BJ (cell line): ENCODE measurements at regions not wholly inside any gene's neighbourhood (a gene's known extent, or its start where the extent isn't known, plus 50 kb on each side); places are given as distances from the start of the nearest gene placed in this dataset.

ENCODE experiments used
- CTCF ChIA-PET: fragments of 350-600 bp; formaldehyde crosslinking; extraction: SDS; loops from one replicate; lab custom pipeline; 2021; ENCODE audit warnings: antibody characterized with exemption, inconsistent platforms; lab: Yijun Ruan, JAX
- POLR2A ChIA-PET: fragments of 300-600 bp; sonication (Branson Sonifier 250); formaldehyde crosslinking; extraction: SDS; loops from one replicate; lab custom pipeline; 2021; ENCODE audit warnings: antibody characterized with exemption; lab: Charles Lee
- DNase-seq: peaks from one replicate; pipeline ENCODE4 v3.0.0-alpha.2; 2011; ENCODE audit warnings: low read depth
- H3K27me3 ChIP-seq: 2 replicates; pipeline ENCODE4 v1.6.0; 2011; ENCODE audit warnings: low read length; ENCODE audit not compliant: control insufficient read depth, insufficient read depth
- H3K36me3 ChIP-seq: 2 replicates; pipeline ENCODE4 v1.5.1; 2011; ENCODE audit warnings: low read length; ENCODE audit not compliant: control insufficient read depth, insufficient read depth
- H3K4me3 ChIP-seq: 2 replicates; pipeline ENCODE4 v1.5.1; 2011; ENCODE audit warnings: low read depth, mild to moderate bottlenecking, control low read depth, low read length
- CTCF ChIP-seq: IDR thresholded peaks from 2 replicates; pipeline ENCODE4 v1.5.1; 2011; ENCODE audit warnings: low read depth, mild to moderate bottlenecking, control low read depth, inconsistent platforms, low read length, moderate library complexity; ENCODE audit not compliant: insufficient read depth

DNA sequence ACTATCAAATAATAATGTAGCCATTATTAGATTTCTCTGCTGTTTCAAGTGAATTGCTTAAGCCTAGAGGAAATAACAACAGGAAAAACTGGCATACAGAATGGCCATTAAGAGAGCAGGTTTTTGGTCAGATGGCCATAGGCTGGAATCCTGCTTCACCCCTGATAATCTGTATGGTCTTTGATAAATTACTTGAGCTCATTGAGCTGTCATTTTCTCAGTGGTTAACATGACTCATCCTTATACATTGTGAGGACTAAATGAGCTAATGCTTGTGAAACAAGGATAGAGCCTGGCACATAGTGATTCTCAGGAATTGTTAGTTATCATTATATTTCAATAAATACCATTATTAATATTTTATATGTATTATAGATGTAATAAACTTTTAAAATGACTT is 516.5 kb downstream of the KIF4B start:
- Histone ChIP-seq H3K4me3 (no peak overlapping the region), H3K36me3 (no peaks in the 10 kb centered on the region), H3K27me3 (no peaks in the 10 kb centered on the region)
- DNase-seq, result no peak
- CTCF ChIA-PET, result no interaction called here
- TF ChIP-seq CTCF, result no peak
- POLR2A ChIA-PET, result no interaction called here

DNA sequence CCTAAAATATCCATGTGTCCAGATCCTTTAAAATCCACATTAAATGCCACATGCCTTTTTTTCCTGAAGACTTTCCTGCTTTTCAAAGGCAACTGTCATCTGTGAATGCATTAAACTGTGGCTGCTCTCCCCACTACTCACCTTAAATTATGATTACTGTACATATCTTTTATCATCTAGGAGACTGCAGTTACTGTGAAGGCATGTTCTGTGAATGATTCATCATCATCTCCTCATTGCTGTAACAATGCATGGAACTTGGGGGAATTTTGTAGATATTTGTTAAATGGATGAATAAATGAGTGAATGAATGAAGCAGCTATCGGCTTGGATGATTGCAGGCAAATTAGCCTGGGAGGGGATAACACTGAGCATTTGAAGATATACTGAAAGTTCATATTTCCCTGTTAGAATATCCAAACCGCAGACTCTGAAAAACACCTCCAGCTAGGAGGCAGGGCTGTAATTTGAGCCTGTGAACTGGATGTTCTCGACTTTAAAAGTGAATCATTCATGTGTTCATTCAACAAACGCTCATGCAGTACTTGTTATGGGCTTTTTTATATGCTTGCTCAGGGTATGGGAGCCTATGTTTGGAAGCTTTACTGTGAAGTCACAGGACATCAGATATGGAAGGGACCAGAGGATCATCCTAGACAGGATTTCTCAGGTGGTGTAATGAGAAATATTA is 519.2 kb downstream of the KIF4B start:
- no peak for TF ChIP-seq CTCF
- Histone ChIP-seq H3K36me3 (no peaks in the 10 kb centered on the region), H3K4me3 (no peak overlapping the region), H3K27me3 (no peaks in the 10 kb centered on the region)
- POLR2A ChIA-PET, result no interaction called here
- CTCF ChIA-PET, result no interaction called here
- DNase-seq, result no peak

DNA sequence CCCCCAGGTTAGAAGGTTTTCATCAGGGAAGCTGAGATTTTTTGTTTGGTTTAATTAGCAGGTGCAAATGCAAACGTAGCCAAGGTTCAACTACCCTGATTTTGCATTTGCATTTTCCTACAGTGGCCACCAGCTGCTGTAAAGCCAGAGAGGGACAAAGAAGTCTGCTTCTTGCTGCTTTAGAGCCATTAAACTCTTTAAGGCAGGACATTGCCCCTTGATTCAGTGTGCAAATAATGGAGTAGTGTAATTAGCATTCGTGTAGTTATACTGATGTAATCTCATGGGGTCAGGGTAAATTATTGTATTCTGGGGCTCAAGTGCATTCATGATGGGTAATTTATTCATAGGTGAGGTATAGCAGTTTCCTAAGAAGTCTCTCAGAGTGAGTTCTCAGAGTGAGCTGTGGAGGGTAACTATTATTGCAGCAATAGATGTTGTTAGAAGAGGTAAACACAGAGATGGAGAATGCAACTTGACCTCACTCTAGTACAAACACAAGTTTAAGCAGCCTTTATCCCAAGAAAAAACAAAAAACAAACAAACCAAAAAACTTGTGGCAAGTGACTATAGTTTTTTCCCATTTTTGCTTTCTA is 526.5 kb downstream of the KIF4B start:
- no peak for DNase-seq
- CTCF ChIA-PET, result interaction anchor here (1.3 kb wide), 1 partner anchor 22 kb away, joined by 4 read pairs; no protein-coding TSS in a partner anchor
- Histone ChIP-seq H3K4me3 (no peak overlapping the region), H3K27me3 (no peaks in the 10 kb centered on the region), H3K36me3 (no peaks in the 10 kb centered on the region)
- POLR2A ChIA-PET, result no interaction called here
- no peak for TF ChIP-seq CTCF

- TF ChIP-seq CTCF, result no peak
- no peak for DNase-seq
- Histone ChIP-seq H3K27me3 (no peaks in the 10 kb centered on the region), H3K4me3 (no peak overlapping the region), H3K36me3 (no peaks in the 10 kb centered on the region)
- POLR2A ChIA-PET, result no interaction called here
- CTCF ChIA-PET, result no interaction called here
Observed at GRCh38 chr5:155546075-155546474, 532.5 kb downstream of the KIF4B start.

- CTCF ChIA-PET, result no interaction called here
- H3K27me3 ChIP-seq, result no peaks in the 10 kb centered on the region
- no peaks in the 10 kb centered on the region for H3K36me3 ChIP-seq
- TF ChIP-seq CTCF, result no peak
- no peak for DNase-seq
- H3K4me3 ChIP-seq, result no peak overlapping the region
- POLR2A ChIA-PET, result no interaction called here
Observed at GRCh38 chr5:155554500-155554899, 540.9 kb downstream of the KIF4B start.
